Hepatic stellate cell (primary cell): ENCODE measurements at regions not wholly inside any gene's neighbourhood (a gene's known extent, or its start where the extent isn't known, plus 50 kb on each side); places are given as distances from the start of the nearest gene placed in this dataset.
"Not testable (repeated sequence)": the region's sequence is repeated elsewhere in the genome, so short reads cannot be mapped to it uniquely, and the experiment has no call there.

Experiments used
- DNase-seq: peaks from one replicate; pipeline ENCODE4 v3.0.0; 2011; ENCODE audit warnings: low spot score

DNA sequence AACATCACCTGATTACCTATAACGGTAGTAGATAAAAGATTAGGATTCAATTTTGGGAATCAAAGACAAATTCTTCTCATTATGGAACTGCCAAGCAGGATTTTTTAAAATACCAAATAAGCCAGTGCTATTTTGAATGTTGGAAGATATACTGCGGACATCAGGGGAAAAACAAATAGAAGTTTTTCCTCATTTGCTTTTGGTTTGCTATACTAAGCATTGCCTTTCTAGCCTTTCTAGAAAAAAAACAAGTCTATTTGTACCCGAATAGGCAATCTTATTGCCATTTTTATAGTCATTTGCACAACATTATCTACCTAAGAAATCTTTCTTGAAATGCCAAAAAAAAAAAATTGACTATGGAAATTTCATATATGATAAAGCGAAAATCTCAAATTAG is 379.5 kb downstream of the CDH10 start:
- DNase-seq: no peak

DNA sequence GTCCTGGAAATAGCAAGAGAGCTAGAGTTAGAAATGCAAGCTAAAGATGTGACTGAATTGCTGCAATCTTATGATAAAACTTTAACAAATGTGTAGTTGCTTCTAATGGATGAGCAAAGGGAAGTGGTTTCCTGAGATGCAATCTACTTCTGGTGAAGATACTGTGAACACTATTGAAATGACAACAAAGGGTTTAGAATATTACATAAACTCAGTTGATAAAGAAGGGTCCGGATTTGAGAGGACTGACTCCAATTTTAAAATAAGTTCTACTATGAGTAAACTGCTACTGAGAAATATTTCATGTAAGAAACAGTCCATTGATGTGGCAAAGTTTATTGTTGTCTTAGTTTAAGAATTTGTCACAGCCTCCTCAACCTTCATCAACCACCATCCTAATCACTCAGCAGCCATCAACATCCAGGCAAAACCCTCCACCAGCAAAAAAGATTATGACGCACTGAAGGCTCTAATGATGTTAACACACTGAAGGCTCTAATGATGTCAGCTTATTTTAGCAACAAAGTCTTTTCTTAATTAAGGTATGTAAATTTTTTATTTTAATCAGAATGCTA is 376.2 kb downstream of the CDH10 start:
- no peak for DNase-seq

DNA sequence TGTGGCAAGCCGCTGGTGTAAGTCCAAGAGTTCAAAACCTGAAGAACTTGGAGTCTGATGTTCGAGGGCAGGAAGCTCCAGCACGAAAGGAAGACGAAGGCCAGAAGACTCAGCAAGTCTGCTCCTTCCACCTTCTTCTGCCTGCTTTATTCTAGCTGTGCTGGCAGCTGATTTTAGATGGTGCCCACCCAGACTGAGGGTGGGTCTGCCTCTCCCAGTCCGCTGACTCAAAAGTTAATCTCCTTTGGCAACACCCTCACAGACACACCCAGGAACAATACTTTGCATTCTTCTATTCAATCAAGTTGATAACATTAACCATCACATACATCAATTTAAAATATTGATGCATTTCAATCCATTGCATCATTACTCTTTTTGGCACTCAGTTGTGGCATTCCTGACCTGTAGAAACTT is 373.1 kb downstream of the CDH10 start:
- not testable (repeated sequence) for DNase-seq

- DNase-seq: no peak
Measured at GRCh38 chr5:24272741-24273140, 372.0 kb downstream of the CDH10 start.

GRCh38 chr5:24280215-24280614 is 364.6 kb downstream of the CDH10 start:
- no peak for DNase-seq

DNA sequence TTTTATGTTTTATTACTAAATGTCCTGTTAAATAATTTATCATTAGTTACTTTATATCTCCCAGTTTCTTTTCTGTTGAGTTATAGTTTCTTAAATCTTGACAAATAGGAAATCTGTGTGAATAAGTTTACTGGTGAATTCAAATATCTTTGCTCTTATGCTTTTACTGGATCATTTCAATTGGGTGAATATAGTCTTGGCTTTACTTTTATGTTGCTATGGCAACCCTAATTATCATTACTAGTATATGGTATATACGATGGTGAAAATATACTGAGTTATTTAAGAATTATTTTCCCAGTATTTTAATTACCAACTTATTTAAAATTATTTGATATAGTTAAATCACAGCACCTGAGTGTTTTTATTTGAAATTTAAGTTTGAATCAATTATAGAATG is 363.0 kb downstream of the CDH10 start:
- no peak for DNase-seq

DNA sequence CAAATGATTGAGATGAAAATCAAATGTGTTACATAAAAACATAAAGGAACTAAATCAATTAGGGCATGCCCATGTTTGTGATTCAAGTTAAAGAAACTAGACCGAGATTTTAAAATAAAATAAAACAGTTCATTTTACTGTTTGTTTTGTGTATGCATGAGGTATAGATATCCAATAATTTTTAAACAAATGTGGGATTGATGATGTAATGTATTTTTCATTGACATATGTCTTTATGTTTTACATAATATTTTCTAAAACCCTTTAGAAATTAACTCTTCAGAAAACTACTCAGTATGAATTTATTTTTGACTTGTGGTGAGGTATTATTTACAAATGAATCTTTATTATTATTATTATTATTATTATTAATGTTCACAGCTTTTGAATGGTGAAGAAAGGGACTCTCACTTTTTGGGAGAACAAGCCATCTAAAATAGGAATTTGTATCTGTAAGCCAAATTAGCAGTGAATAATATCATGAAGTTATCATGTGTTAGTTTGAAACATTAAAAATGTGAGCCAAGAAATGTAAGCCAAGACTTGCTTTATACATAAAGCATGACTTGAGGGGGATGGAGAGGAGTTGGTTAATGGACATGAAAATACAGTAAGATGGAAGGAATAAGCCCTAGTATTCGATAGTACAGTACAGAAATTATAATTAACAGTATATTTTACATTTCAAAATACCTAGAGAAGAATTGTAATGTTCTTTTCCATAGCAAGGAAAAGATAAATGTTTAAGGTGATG is 355.0 kb downstream of the CDH10 start:
- no peak for DNase-seq

GRCh38 chr5:24290536-24290935 is 354.2 kb downstream of the CDH10 start:
- no peak for DNase-seq

DNA sequence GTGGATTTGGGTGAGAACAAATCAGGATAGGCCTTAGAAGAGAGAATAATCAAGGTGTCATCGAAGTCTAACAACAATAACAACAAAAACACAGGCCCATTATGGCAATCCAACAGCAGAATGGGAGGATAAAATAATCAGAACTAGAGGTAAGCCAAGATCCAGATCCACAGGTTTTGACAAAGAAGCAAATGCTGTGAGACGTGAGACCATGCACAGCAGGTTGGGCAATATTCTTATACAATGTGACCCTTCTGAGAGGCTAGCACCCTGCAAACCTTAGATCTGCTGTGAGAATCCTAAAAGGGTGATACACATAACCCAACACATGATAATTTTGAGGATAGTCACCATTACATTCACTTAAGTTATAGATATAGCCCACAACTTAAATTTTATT is 352.9 kb downstream of the CDH10 start:
- DNase-seq: no peak

- no peak for DNase-seq
Measured at GRCh38 chr5:24294333-24294732, 350.4 kb downstream of the CDH10 start.

DNA sequence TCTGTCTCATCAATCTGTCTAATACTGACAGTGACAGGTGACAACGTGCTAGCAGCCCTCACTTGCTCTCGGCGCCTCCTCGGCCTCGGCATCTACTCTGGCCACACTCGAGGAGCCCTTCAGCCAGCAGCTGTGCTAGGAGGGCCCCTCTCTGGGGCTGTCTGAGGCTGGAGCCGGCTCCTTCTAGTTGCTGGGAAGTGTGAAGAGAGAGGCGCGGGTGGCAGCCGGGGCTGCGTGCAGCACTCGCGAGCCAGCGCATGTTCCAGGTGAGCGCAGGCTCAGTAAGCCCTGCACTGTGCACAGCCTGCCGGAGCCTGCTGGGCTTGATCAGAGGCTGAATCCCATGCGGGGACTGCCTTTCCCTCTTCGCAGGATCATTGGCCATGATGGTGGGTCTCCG is 330.7 kb downstream of the CDH10 start:
- no peak for DNase-seq

DNA sequence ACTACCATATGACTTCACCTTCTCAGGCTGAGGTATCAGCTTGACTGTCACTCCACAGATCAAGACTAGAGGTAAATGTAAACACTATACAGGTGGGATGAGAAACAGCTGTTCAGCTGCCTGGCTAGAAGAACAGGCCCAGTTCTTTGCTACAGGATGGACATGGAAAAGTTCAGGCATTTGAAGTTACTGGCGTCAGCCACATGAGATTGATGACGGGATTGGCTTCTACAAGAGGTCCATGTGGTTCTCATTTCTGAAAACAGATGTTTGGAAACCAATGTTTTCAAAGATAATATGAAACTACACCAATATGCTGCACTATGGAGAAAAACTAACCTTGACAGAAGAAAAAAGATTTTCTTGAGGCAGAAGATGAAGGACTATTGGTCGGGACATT is 324.1 kb downstream of the CDH10 start:
- DNase-seq: no peak

GRCh38 chr5:24325306-24325832 is 319.4 kb downstream of the CDH10 start:
- no peak for DNase-seq

DNA sequence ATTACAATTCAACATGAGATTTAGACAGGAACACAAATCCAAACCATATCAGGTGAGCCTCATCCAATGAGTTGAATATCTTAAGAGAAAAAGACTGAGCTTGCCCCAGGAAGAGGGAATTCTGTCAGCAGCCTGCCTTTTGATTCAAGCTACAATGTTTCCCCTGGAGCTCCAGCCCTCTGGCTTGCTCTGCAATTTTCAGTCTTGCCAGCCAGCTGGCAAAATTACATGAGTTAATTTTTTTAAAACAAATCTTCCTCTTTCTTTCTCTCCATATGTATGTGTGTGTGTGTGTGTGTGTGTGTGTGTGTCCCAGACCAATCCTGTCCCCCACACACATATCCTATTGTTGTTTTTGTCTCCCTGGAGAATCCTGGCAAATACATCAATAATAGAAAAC is 313.2 kb downstream of the CDH10 start:
- DNase-seq: no peak

- no peak for DNase-seq
Measured at GRCh38 chr5:24347158-24347557, 297.6 kb downstream of the CDH10 start.

- DNase-seq: no peak
Measured at GRCh38 chr5:24351285-24351684, 293.5 kb downstream of the CDH10 start.

GRCh38 chr5:24353016-24353415 is 291.8 kb downstream of the CDH10 start:
- DNase-seq: no peak

- DNase-seq: no peak
Measured at GRCh38 chr5:24353611-24354010, 291.2 kb downstream of the CDH10 start.

DNA sequence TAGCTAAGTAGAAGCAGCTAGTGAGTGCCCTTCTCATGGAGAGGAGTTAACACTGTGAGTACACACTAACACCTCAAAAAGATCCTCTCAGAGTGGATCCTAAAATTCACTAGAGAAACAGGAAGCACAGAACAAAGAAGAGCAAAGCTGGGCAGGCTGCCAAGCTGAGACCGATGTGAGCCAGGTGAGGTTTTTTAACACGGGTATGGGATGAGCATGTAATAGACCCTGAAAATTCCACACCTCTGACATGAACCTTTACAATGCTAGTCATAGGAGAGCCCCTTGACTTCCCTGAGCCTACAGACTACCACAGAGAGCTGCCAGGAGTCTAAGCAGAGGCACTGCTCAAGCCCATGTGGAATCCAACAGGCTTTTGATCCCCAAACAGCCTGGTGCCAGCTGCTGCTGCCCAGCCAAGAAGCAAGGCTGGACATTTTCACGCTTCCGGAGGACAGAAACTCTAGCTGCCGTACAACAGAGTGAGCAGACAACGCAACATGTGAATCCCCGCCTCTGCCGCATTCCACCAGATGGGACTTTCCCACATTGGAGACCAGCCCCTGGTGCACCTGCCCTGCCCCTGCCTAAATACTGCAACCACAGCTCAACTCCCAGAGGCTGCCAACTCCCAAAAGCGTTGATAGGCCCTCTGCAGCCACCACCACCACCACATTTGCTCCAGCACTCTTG is 280.8 kb downstream of the CDH10 start:
- no peak for DNase-seq

DNA sequence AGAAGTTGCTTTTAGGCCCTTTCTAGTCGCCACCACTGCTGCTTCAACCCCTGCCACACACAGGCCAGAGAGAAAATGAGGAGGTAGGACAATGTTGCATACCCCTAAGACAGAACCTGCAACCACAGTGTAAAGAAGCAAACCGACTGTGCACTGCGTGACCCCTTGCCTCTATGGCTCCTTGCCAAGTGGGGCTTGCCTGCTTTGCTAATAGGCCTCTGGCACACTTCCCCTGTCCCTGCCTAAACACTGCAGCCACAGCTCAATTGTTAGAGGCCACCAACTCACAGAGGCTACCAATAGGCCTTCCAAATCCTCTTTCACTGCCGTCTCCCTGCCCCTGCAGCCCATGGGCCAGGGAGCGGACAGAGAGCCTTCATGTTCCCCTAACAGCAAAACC is 280.1 kb downstream of the CDH10 start:
- no peak for DNase-seq

GRCh38 chr5:24365406-24365805 is 279.4 kb downstream of the CDH10 start:
- no peak for DNase-seq

- DNase-seq: no peak
Measured at GRCh38 chr5:24367216-24367615, 277.6 kb downstream of the CDH10 start.

DNA sequence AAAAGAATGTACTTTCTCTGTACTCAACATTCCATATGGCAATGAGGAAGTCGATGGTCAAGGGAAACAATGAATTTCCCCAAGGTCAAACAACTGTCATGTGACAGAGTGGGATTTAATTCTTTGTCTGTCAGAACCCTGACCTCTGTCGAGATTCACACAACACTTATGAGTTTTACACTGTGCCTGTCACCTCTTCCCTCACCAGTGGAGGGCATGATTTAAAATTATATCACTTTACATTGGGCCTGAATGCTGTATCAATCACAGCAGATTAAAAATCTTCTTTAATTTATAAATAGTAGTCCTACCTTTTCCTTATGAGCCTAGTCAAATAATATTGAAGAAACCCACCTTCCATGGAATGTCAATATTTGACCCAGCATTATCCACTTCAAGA is 276.7 kb downstream of the CDH10 start:
- DNase-seq: no peak
